Bronchial epithelial cell (primary cell): ENCODE measurements at regions not wholly inside any gene's neighbourhood (a gene's known extent, or its start where the extent isn't known, plus 50 kb on each side); places are given as distances from the start of the nearest gene placed in this dataset.

Experiments used
- DNase-seq: peaks from one replicate; pipeline ENCODE4 v3.0.0-alpha.2; 2010; ENCODE audit warnings: low read depth
- FAIRE-seq: peaks from 2 replicates; lab custom pipeline; 2011; peaks lifted over from hg19 to GRCh38; lab: Jason Lieb, UNC
- H3K27me3 ChIP-seq: 2 replicates; pipeline ENCODE4 v1.5.1; 2011; ENCODE audit warnings: low read length; ENCODE audit not compliant: control insufficient read depth, insufficient read depth
- H3K36me3 ChIP-seq: 2 replicates; pipeline ENCODE4 v1.5.1; 2011; ENCODE audit warnings: low read length; ENCODE audit not compliant: control insufficient read depth, insufficient read depth
- H3K4me3 ChIP-seq: 2 replicates; pipeline ENCODE4 v1.5.1; 2011; ENCODE audit warnings: mild to moderate bottlenecking, low read depth, low read length, control low read depth
- TF ChIP-seq, protein P1 (sequence below): IDR thresholded peaks from 2 replicates; pipeline ENCODE4 v1.5.1; 2011; ENCODE audit warnings: mild to moderate bottlenecking, moderate library complexity, low read length, control low read depth, inconsistent platforms; ENCODE audit not compliant: insufficient read depth, severe bottlenecking

DNA sequence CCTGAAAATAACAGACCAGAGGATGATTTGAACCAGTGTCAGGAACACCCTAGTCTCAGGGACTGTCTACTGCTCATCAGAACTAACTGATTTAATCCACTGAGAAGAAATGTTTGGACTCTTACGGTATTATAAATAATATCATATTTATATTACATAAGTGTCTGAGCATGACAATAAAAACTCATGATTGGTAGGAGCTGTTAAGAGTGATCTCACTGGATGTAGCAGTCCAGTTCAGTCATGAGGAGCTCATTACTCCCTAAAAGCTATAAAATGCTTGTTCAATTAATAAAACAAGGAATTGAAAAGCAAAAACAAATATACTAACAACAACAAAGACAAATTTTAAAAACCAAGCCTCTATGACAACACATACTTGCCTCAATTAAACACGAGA, 68.8 kb upstream of the BCL9 start:
- DNase-seq: no peak
- no peaks in the 10 kb centered on the region for H3K36me3 ChIP-seq
- no peak overlapping the region for H3K4me3 ChIP-seq
- TF ChIP-seq, protein P1, sequence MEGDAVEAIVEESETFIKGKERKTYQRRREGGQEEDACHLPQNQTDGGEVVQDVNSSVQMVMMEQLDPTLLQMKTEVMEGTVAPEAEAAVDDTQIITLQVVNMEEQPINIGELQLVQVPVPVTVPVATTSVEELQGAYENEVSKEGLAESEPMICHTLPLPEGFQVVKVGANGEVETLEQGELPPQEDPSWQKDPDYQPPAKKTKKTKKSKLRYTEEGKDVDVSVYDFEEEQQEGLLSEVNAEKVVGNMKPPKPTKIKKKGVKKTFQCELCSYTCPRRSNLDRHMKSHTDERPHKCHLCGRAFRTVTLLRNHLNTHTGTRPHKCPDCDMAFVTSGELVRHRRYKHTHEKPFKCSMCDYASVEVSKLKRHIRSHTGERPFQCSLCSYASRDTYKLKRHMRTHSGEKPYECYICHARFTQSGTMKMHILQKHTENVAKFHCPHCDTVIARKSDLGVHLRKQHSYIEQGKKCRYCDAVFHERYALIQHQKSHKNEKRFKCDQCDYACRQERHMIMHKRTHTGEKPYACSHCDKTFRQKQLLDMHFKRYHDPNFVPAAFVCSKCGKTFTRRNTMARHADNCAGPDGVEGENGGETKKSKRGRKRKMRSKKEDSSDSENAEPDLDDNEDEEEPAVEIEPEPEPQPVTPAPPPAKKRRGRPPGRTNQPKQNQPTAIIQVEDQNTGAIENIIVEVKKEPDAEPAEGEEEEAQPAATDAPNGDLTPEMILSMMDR: no peak
- FAIRE-seq: no peak
- no peaks in the 10 kb centered on the region for H3K27me3 ChIP-seq

GRCh38 chr1:147472966-147473732, 68.2 kb upstream of the BCL9 start:
- Histone ChIP-seq H3K4me3 (no peak overlapping the region), H3K36me3 (no peaks in the 10 kb centered on the region), H3K27me3 (no peaks in the 10 kb centered on the region)
- TF ChIP-seq, protein P1: no peak
- no peak for FAIRE-seq
- no peak for DNase-seq

GRCh38 chr1:147473733-147474049, 67.6 kb upstream of the BCL9 start:
- TF ChIP-seq, protein P1: no peak
- H3K36me3 ChIP-seq: no peaks in the 10 kb centered on the region
- H3K4me3 ChIP-seq: no peak overlapping the region
- FAIRE-seq (no peak), DNase-seq (no peak)
- H3K27me3 ChIP-seq: no peaks in the 10 kb centered on the region

DNA sequence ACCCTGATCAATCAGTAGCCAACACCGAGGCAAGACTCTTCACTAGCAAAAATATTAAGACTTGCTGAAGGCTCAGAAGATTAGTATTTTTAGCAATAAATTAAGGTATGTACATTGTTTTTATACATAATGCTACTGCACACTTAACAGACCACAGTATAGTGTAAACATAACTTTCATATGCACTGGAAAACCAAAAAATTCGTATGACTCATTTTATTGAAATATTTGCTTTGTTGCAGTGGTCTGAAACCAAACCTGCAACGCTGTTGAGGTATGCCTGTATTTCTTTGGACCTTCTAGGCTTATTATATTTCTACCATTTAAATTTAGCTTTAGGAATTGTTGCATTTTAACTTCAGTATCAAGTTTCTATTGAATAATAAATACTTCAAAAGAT, 65.8 kb upstream of the BCL9 start:
- Histone ChIP-seq H3K36me3 (no peaks in the 10 kb centered on the region), H3K4me3 (no peak overlapping the region), H3K27me3 (no peaks in the 10 kb centered on the region)
- no peak for FAIRE-seq
- TF ChIP-seq, protein P1: no peak
- DNase-seq: peak; percentile 34

DNA sequence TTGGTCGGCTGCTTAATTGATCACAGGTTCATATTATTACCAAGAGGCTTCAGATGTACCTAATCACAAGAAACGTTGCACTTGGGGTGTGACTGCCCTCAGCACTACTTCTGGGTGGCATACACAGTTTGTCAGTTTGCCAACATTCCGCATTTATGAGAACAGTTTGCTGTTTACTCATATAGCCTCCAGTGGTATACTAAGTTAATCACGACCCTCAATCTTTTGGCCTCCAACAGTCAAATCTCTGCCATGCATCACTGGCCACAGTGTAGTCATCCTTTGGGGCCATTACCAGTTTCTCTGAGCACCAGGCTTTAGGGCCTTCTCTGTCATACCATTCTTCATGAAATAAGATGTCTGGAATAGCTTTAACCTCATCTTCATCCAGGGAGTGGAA, 62.8 kb upstream of the BCL9 start:
- TF ChIP-seq, protein P1: no peak
- Histone ChIP-seq H3K36me3 (no peaks in the 10 kb centered on the region), H3K4me3 (no peak overlapping the region), H3K27me3 (no peaks in the 10 kb centered on the region)
- peak; percentile 33 for DNase-seq
- peak; percentile 28 for FAIRE-seq
